Activated naive CD8-positive, alpha-beta T cell treated with anti-CD3 and anti-CD28 coated beads, Interleukin-2, amount 10 ng/mL, durations not matched to agents 7 days and 5 days (primary cell): ENCODE measurements at regions not wholly inside any gene's neighbourhood (a gene's known extent, or its start where the extent isn't known, plus 50 kb on each side); places are given as distances from the start of the nearest gene placed in this dataset.
A peak's percentile ranks its signal among the peaks of the same experiment; 100 is the strongest.

ENCODE experiments used
- ATAC-seq: fragments of 150-1000 bp; cut with Tn5 transposase; one replicate; pipeline ENCODE4 v1.10.0; 2021; ENCODE audit warnings: low read depth, moderate library complexity
- POLR2A ChIA-PET: fragments of 350-600 bp; sonication (Branson Sonifier 250); formaldehyde crosslinking; loops from one replicate; lab custom pipeline; 2021; ENCODE audit warnings: antibody characterized with exemption; lab: Charles Lee
- DNase-seq: peaks from one replicate; pipeline ENCODE4 v3.0.0; 2021
- H3K27ac Mint-ChIP-seq: one replicate; pipeline ENCODE4 v1.8.0; 2022; ENCODE audit warnings: mild to moderate bottlenecking, mixed read lengths
- H3K27me3 Mint-ChIP-seq: one replicate; pipeline ENCODE4 v1.8.0; 2022; ENCODE audit warnings: mild to moderate bottlenecking, moderate library complexity, mixed read lengths
- H3K36me3 Mint-ChIP-seq: one replicate; pipeline ENCODE4 v1.8.0; 2021; ENCODE audit warnings: mild to moderate bottlenecking, mixed read lengths
- H3K4me1 Mint-ChIP-seq: one replicate; pipeline ENCODE4 v1.8.0; 2021; ENCODE audit warnings: mixed read lengths
- H3K4me3 Mint-ChIP-seq: one replicate; pipeline ENCODE4 v1.8.0; 2022; ENCODE audit warnings: mild to moderate bottlenecking, moderate library complexity, mixed read lengths
- H3K9me3 Mint-ChIP-seq: one replicate; pipeline ENCODE4 v1.8.0; 2021; ENCODE audit warnings: mixed read lengths

DNA sequence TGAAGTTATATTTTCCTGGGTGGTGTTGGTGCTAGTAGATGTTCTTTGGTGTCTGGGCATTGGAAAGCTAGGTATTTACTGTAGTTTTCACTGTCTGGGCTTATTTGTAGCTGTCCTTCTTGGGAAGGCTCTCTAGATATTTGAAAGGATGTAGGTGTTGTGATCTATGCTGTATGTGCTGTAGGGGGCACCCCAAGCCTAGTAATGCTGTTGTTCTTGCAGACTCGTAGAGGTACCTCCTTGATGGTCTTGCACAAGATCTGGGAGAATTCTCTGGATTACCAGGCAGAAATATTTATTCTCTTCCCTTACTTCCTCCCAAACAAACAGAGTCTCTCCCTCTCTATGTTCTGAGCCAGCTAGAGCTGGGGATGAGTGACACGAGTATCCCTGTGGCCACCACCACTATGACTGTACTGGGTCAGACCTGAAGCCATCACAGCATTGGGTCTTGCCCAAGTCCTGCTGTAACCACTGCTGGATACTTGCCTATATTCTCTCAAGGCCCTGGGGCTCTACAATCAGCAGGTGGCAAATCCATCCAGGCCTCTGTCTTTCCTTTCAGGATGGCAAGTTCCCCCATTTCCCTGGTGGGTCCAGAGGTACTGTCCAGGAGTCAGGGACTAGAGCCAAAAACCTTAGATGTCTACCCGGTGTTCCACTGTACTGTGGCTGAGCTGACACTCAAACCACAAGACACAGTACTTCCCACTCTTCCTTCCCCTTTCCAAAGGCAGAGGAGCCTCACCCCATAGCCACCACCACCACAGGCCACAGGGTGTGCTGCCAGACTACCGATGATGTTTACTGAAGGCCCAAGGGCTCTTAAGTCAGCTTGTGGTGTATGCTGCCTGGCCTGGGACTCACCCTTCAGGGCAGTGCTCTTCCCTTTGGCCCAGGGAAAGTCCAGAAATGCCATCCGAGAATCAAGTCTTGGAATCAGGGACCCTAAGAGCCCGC is 195.2 kb upstream of the DPPA4 start:
- POLR2A ChIA-PET, result no interaction called here
- peaks cover 2% of the 10 kb centered on the region for H3K9me3 Mint-ChIP-seq
- no peaks in the 10 kb centered on the region for H3K4me1 Mint-ChIP-seq
- H3K36me3 Mint-ChIP-seq, result no peaks in the 10 kb centered on the region
- no peak overlapping the region for H3K27ac Mint-ChIP-seq
- H3K4me3 Mint-ChIP-seq, result no peak overlapping the region
- no peak for DNase-seq
- ATAC-seq, result peak; percentile 73
- peaks cover 2% of the 10 kb centered on the region for H3K27me3 Mint-ChIP-seq

DNA sequence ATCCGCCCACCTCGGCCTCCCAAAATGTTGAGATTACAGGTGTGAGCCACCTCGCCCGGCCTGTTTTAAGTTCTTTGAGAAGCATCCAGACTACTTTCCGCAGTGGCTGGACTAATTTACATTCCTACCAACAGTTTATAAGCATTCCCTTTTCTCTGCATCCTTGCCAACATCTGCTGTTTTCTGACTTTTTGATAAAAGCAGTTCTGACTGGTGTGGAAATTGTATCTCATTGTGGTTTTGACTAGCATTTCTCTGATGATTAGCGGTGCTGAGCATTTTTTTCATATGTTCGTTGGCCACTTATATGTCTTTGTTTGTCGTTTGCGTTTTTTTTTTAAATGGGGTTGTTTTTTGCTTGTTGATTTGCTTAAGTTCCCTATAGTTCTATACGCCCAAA is 208.4 kb upstream of the DPPA4 start:
- DNase-seq (no peak), ATAC-seq (no peak)
- Mint-ChIP-seq H3K4me1 (no peaks in the 10 kb centered on the region), H3K9me3 (no peaks in the 10 kb centered on the region), H3K4me3 (no peak overlapping the region), H3K36me3 (peaks cover under 1% of the 10 kb centered on the region), H3K27ac (no peak overlapping the region), H3K27me3 (peaks cover 5% of the 10 kb centered on the region)
- POLR2A ChIA-PET, result no interaction called here

DNA sequence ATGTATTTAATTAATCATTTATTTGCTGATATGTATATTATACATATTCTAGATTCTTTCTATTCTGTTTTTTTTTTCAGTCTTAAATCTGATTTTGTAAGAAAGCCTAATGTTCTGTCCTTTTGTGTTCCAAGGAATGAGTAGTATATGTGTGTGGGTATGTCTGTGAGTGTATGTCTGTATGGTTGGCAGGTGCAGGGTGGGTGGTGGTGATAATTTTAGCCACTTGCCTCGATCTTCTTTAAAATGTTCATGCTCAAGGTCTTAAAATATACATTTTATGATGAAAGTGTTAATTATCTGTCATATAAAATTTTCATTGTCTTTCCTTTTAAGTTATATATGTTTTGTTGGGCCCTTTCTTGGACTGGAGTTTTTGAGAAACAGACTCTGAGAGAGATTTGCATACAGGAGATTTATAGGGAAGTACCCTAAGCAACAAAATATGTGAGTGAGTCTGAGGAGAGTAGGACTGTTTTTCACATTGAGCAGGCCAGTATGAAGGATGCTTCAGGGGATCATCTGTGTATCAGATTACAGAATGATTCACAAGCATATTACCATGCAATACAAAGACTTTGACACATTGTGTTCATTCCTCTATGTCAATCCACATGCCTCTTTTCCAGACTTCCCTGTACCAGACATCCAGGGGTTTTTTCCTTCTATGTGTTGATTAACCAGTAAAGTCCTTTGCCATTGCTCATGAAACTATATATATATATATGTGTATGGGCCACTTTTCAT is 211.0 kb upstream of the DPPA4 start:
- Mint-ChIP-seq H3K4me1 (no peaks in the 10 kb centered on the region), H3K36me3 (no peaks in the 10 kb centered on the region), H3K27me3 (no peaks in the 10 kb centered on the region), H3K9me3 (no peaks in the 10 kb centered on the region), H3K27ac (no peak overlapping the region), H3K4me3 (no peak overlapping the region)
- no peak for DNase-seq
- POLR2A ChIA-PET, result no interaction called here
- no peak for ATAC-seq

DNA sequence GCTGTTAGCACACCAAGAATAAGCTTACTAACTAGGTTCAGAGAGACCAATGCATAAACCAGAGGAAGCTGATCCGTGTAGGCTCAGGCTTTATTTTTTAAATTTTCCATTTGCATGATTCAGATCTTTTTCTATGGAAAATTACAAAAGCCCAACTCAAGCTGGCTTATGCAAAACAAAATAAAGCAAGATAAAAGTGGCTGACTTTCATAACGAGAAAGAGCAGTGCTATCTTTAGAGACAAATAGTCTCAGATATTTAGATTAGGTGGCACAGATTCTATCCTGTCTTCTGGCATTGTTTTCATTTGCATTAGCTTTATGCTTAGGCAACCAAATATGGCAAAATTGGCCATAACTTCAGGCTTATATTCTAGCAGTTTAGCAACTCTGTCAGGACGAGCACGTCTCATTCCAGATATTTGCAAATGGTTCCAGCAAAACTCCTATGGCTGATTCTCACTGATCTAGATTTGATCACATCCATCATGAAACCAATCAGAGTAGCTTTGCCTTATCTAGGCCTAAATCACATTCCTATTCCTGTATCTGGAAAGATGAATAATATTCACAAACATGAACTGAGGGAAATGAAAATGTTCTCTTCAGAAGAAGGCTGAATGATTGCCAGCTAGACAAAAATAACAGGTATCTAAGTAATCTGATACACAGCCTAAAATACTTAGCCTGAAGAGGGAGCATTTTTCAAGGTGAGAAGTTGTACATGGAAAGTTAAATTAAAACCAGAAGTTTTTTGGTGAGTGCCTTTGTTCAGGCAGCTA is 216.4 kb upstream of the DPPA4 start:
- Mint-ChIP-seq H3K27me3 (no peaks in the 10 kb centered on the region), H3K4me1 (no peaks in the 10 kb centered on the region), H3K36me3 (peaks cover 1% of the 10 kb centered on the region), H3K9me3 (peaks cover 8% of the 10 kb centered on the region), H3K27ac (no peak overlapping the region), H3K4me3 (no peak overlapping the region)
- POLR2A ChIA-PET, result no interaction called here
- no peak for DNase-seq
- no peak for ATAC-seq

DNA sequence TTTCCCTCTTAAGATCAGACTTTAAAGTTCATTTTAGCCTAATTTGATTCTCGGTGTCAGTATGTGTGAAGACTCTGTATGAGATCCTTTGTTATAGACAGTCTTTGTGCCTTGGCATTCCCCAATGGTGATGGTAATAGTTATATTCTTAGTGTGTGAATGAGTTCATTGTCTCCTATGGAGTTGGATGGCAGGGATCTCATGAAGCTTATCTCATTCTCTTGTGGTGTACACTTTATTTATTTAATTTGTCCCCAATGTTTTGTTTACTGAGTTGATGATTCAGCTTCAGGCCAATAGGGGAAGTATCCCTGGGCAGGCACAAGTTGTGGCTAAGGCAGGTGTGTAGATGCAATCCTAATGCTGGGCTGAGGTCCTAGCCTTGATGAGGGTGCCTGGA is 222.0 kb upstream of the DPPA4 start:
- H3K27ac Mint-ChIP-seq, result no peak overlapping the region
- no peak for DNase-seq
- ATAC-seq, result no peak
- peaks cover 14% of the 10 kb centered on the region for H3K9me3 Mint-ChIP-seq
- no peaks in the 10 kb centered on the region for H3K27me3 Mint-ChIP-seq
- H3K4me1 Mint-ChIP-seq, result peaks cover 10% of the 10 kb centered on the region
- no peak overlapping the region for H3K4me3 Mint-ChIP-seq
- POLR2A ChIA-PET, result no interaction called here
- H3K36me3 Mint-ChIP-seq, result peaks cover 5% of the 10 kb centered on the region

DNA sequence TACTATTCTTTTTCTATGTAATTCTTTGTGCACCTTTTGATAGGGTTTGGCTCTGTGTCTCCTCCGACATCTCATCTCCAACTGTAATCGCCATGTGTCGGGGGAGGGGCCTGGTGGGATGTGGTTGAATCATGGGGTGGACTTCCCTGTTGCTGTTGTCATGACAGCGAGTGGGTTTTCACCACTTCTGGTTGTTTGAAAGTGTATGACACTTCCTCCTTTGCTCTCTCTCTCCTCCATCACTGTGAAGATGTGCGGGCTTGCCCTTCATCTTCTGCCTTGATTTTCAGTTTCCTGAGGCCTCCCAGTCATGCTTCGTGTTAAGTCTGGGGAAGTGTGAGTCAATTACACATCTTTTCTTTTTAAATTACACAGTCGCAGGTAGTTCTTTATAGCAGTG is 225.8 kb upstream of the DPPA4 start:
- Mint-ChIP-seq H3K9me3 (peaks cover 13% of the 10 kb centered on the region), H3K27ac (peak overlapping the region; percentile 75), H3K4me3 (peak overlapping the region; percentile 59), H3K4me1 (peaks cover 10% of the 10 kb centered on the region), H3K27me3 (peaks cover 2% of the 10 kb centered on the region), H3K36me3 (peaks cover 6% of the 10 kb centered on the region)
- POLR2A ChIA-PET, result no interaction called here
- DNase-seq (peak; percentile 58), ATAC-seq (peak; percentile 85)

DNA sequence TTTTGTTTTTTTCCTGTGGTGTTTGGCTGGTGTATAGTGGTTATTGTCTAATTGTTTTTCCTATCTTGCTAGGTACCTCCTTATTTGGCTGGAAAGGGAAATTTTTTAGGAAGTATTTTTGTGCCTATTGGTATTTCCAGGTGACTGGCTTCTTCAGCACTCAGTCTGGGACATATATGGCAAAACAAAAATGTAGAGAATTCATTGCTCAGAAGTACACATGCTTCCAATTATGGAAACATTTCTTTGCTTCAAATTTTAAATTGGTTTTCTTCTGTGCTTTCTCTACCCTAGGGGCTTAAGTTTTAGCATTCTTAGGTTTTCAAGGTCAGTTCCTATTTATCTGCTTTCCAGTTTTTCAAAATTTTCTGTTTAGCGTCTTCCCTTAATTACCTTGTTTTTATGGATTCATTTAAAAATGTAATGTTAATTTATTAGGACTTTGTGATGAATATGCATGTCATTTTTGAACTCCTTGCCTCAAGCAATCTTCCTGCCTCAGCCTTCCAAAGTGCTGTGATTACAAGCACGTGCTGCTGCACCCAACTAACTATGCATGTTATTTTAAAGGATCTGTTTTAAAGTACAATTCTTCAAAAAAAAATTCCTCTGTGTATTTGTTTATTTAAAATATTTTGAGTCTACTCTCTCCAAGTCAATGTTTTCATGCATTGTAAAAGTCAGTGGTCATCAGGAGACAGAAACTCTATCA is 231.9 kb upstream of the DPPA4 start:
- POLR2A ChIA-PET, result no interaction called here

DNA sequence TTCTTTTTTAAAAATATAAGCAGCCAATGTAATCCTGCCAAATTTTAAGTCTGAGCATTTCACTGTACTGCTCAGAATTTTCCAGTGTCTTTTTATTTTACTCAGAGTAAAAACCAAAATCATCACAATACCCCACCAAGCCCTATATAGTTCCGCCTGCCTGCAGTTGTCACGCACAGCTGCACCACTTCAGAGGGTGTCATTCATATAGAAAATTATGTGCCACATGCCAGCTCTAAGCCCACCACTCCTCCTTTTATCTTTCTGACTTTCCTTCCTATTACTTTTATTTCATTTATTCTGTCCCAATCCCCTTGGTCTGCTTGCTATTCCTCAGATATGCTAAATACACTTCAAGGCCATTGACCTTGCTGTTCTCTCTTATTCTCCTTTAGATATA is 233.1 kb upstream of the DPPA4 start:
- Mint-ChIP-seq H3K27me3 (peaks cover 2% of the 10 kb centered on the region), H3K36me3 (peaks cover 3% of the 10 kb centered on the region), H3K27ac (no peak overlapping the region), H3K4me3 (no peak overlapping the region), H3K4me1 (no peaks in the 10 kb centered on the region), H3K9me3 (no peaks in the 10 kb centered on the region)
- DNase-seq (no peak), ATAC-seq (no peak)
- POLR2A ChIA-PET, result no interaction called here

More for the DNA sequence above, 231.9 kb upstream of the DPPA4 start:
- peaks cover 3% of the 10 kb centered on the region for H3K9me3 Mint-ChIP-seq
- H3K36me3 Mint-ChIP-seq, result peaks cover 3% of the 10 kb centered on the region
- DNase-seq (no peak), ATAC-seq (no peak)
- no peaks in the 10 kb centered on the region for H3K4me1 Mint-ChIP-seq
- peaks cover 2% of the 10 kb centered on the region for H3K27me3 Mint-ChIP-seq
- no peak overlapping the region for H3K27ac Mint-ChIP-seq
- H3K4me3 Mint-ChIP-seq, result no peak overlapping the region

DNA sequence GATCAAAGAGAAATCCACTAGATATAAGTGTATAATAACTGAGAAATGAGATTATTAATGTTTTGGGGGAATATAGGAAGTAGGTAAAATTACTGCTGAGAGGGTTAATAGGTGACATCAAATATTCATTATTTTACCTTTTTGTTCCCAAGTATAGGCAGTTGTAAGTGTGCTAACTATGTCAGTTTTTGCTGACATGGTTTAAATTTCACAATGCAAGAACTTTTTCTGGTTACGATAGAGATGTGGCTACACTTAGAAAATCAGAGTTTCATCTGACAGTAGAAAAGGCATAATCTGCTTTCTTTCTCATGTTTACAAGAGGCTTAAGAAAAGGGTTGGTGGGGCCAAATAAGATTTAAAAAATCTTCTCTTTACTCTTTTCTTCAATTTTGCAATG is 235.0 kb upstream of the DPPA4 start:
- DNase-seq (no peak), ATAC-seq (no peak)
- H3K4me3 Mint-ChIP-seq, result no peak overlapping the region
- no peaks in the 10 kb centered on the region for H3K4me1 Mint-ChIP-seq
- no peaks in the 10 kb centered on the region for H3K9me3 Mint-ChIP-seq
- H3K27ac Mint-ChIP-seq, result no peak overlapping the region
- POLR2A ChIA-PET, result no interaction called here
- H3K36me3 Mint-ChIP-seq, result peaks cover 3% of the 10 kb centered on the region
- no peaks in the 10 kb centered on the region for H3K27me3 Mint-ChIP-seq

DNA sequence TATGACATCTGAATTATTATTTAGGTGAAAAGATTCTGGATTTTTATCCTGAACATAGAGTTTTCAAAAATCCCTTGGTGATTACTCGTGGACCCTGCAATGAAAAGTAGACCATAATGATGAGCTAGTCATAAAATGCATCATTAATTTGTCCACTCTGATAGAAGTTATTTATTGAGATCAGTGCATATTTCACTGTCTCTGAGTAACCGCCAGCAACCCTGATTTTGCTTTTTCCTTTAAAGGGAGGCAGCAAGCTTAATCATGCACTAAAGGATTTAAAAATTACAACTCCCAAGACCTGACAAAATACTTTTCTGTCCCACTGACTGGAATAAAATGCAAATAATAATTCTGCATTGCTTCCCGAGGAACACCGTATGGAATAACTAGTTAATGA is 259.6 kb upstream of the DPPA4 start:
- Mint-ChIP-seq H3K4me3 (no peak overlapping the region), H3K4me1 (no peaks in the 10 kb centered on the region), H3K27me3 (no peaks in the 10 kb centered on the region), H3K27ac (no peak overlapping the region), H3K9me3 (no peaks in the 10 kb centered on the region), H3K36me3 (no peaks in the 10 kb centered on the region)
- DNase-seq (no peak), ATAC-seq (no peak)
- POLR2A ChIA-PET, result no interaction called here

DNA sequence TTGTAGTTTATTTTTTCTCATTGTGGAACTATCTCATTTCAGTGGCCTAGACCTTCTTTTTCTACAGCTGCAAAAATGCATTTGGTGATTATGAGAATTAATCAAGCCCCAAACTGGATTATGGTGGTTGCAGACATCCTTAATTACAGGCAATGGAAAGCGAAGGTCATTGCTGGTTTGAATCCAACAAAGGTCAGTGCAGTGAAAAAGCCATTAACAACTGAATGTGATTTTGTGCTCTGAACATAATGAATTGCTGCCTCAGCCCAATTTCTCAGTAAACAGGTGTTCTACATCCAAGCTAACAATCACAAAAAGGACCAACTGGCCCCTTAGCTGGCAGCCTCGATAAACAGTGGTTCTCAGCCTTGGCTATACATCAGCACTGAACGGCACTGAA is 260.1 kb upstream of the DPPA4 start:
- Mint-ChIP-seq H3K4me1 (no peaks in the 10 kb centered on the region), H3K9me3 (no peaks in the 10 kb centered on the region), H3K27me3 (no peaks in the 10 kb centered on the region), H3K36me3 (no peaks in the 10 kb centered on the region), H3K27ac (no peak overlapping the region), H3K4me3 (no peak overlapping the region)
- ATAC-seq (no peak), DNase-seq (no peak)
- POLR2A ChIA-PET, result no interaction called here

DNA sequence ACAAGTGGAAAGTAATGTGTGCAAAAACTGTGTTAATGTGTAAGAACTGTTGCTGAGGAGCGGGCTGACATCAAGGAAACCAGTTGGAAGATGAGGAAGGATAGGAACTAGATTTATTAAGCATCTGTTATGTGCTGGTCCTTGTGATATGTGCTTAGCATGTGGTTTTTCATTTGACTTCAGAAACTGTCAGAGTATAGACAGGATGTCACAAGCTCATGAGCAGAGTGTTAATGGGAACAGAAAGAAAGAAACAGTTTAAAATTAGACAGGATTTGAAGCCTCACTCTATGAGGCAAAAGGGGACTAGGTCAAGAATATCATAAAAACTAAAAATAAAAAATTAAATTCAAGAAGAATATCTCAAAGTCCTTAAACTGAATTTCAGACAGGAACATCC is 270.6 kb upstream of the DPPA4 start:
- Mint-ChIP-seq H3K4me3 (no peak overlapping the region), H3K36me3 (no peaks in the 10 kb centered on the region), H3K4me1 (no peaks in the 10 kb centered on the region), H3K9me3 (peaks cover 2% of the 10 kb centered on the region), H3K27ac (no peak overlapping the region), H3K27me3 (no peaks in the 10 kb centered on the region)
- ATAC-seq (no peak), DNase-seq (no peak)
- POLR2A ChIA-PET, result no interaction called here

DNA sequence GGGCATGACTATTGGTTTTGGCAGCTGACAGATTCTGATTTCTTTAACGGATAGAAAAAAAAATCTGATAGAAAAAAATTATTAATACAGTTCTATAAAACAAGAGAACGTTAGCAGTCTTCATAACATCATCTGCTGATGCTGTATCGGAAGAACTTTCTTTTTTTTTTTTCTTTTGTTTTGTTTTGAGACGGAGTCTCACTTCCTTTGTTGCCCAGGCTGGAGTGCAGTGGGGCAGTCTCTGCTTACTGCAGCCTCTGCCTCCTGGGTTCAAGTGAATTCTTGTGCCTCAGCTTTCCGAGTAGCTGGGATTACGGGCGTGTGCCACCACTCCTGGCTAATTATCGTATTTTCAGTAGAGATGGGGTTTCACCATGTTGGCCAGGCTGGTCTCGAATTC is 271.2 kb upstream of the DPPA4 start:
- ATAC-seq (no peak), DNase-seq (no peak)
- Mint-ChIP-seq H3K4me1 (no peaks in the 10 kb centered on the region), H3K27me3 (no peaks in the 10 kb centered on the region), H3K27ac (no peak overlapping the region), H3K36me3 (no peaks in the 10 kb centered on the region), H3K4me3 (no peak overlapping the region), H3K9me3 (peaks cover 2% of the 10 kb centered on the region)
- POLR2A ChIA-PET, result no interaction called here
